ENCODE measurements at regions not wholly inside any gene's neighbourhood (a gene's known extent, or its start where the extent isn't known, plus 50 kb on each side); places are given as distances from the start of the nearest gene placed in this dataset.

GRCh38 chr14:21989090-21989489, 315.5 kb upstream of the OR4E1 start:
- in situ Hi-C loops (cut with MboI): no loop called here
- H3K79me2 ChIP-seq (ENCODE audit: control insufficient read depth, insufficient read depth, low read length): no peaks in the 10 kb centered on the region
- no TSS peak for BruUV-seq (replicated peaks)
- ChIA-PET SMC1A (ENCODE audit: uncharacterized antibody, unreplicated experiment) (interaction anchor here (1.3 kb wide), 1 partner anchor 9 kb away, joined by 3 read pairs; no protein-coding TSS in a partner anchor), RAD21 (ENCODE audit: unreplicated experiment) (no interaction called here), POLR2A (no interaction called here), CTCF (interaction anchor here (0.7 to 6.0 kb wide), 4 partner anchors 12 to 1250 kb away, joined by 3 to 55 read pairs (median 6); no protein-coding TSS in a partner anchor)
- ATAC-seq (no peak), DNase-seq (ENCODE audit: low read depth, low spot score) (no peak), FAIRE-seq (no peak)
- no peaks in the 10 kb centered on the region for H3K27me3 ChIP-seq (replicated peaks in 1 of 2; ENCODE audit: control insufficient read depth in 2 of 2, insufficient read depth in 2 of 2, low read length in 1 of 2)
- H3K9ac ChIP-seq (ENCODE audit: control insufficient read depth, insufficient read depth, low read length): no peak overlapping the region
- H2AFZ ChIP-seq (ENCODE audit: control insufficient read depth, low read depth, low read length): no peak overlapping the region
- no peak overlapping the region for H3K4me2 ChIP-seq (ENCODE audit: control insufficient read depth, insufficient read depth)
- H3K9me3 ChIP-seq (replicated peaks; ENCODE audit: control insufficient read depth, insufficient read depth, low read length): no peaks in the 10 kb centered on the region
- no peaks in the 10 kb centered on the region for H3K4me1 ChIP-seq (ENCODE audit: control insufficient read depth, insufficient read depth, low read length)
- intact Hi-C loops (cut with micrococcal nuclease; ENCODE audit: unreplicated experiment): no loop called here
- no peaks in the 10 kb centered on the region for H4K20me1 ChIP-seq (ENCODE audit: control insufficient read depth, insufficient read depth)
- 70% methylated on average over 7 of the region's 7 CpGs for WGBS (ENCODE audit: insufficient coverage, insufficient replicate concordance, low lambda C conversion rate, missing lambda C conversion rate)
- H3K36me3 ChIP-seq (ENCODE audit: control insufficient read depth in 2 of 2, insufficient read depth in 2 of 2, low read length in 1 of 2): no peaks in the 10 kb centered on the region
- H3K4me3 ChIP-seq: no peak overlapping the region
- TF ChIP-seq SREBF2 (IDR thresholded peaks at IDR 0.05; ENCODE audit: low read length): no peak
- no peak for TF ChIP-seq CBX5 (IDR thresholded peaks at IDR 0.05; ENCODE audit: low read depth)
- no peak for TF ChIP-seq ZBTB4 (CRISPR knock-in tag; IDR thresholded peaks at IDR 0.05)
- TF ChIP-seq SUZ12 (IDR thresholded peaks at IDR 0.05; ENCODE audit: unreplicated experiment): no peak
- H3K27ac ChIP-seq (ENCODE audit: control insufficient read depth, insufficient read depth): no peak overlapping the region

DNA sequence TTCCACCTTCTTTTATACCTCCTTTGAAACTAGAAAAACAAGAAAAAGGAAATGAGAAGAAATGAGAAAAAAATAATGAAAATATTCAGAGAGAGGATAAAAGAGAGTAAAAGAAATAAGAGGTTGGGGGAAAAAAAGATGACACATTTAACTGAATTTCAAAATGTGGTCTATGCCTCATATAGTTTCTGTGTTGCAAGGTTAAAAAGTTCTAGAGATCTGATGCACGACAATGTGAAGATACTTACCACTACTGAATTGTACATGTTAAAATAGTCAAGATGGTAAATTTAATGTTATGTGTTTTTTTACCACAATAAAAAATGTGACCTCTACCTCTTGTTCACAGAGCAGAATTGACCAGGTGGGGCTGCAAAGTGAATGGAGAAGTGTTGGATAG, 314.8 kb upstream of the OR4E1 start:
- in situ Hi-C loops (cut with MboI): no loop called here
- intact Hi-C loops (cut with micrococcal nuclease; ENCODE audit: unreplicated experiment): no loop called here
- SMC1A ChIA-PET (ENCODE audit: uncharacterized antibody, unreplicated experiment): interaction anchor here (1.3 kb wide), 1 partner anchor 9 kb away, joined by 3 read pairs; no protein-coding TSS in a partner anchor
- no peak for TF ChIP-seq CBX3 (IDR thresholded peaks at IDR 0.05; ENCODE audit: borderline replicate concordance, low read depth)
- no peak for TF ChIP-seq PAX8 (IDR thresholded peaks at IDR 0.05)
- no peak for TF ChIP-seq ZNF622 (IDR thresholded peaks at IDR 0.05)
- TF ChIP-seq, protein P1, sequence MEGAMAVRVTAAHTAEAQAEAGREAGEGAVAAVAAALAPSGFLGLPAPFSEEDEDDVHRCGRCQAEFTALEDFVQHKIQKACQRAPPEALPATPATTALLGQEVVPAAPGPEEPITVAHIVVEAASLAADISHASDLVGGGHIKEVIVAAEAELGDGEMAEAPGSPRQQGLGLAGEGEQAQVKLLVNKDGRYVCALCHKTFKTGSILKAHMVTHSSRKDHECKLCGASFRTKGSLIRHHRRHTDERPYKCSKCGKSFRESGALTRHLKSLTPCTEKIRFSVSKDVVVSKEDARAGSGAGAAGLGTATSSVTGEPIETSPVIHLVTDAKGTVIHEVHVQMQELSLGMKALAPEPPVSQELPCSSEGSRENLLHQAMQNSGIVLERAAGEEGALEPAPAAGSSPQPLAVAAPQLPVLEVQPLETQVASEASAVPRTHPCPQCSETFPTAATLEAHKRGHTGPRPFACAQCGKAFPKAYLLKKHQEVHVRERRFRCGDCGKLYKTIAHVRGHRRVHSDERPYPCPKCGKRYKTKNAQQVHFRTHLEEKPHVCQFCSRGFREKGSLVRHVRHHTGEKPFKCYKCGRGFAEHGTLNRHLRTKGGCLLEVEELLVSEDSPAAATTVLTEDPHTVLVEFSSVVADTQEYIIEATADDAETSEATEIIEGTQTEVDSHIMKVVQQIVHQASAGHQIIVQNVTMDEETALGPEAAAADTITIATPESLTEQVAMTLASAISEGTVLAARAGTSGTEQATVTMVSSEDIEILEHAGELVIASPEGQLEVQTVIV (IDR thresholded peaks at IDR 0.05; ENCODE audit: borderline replicate concordance, partially characterized antibody): no peak
- TF ChIP-seq SIX5 (IDR thresholded peaks at IDR 0.05; ENCODE audit: low read depth, low read length, severe bottlenecking): no peak
- TF ChIP-seq MTA3 (IDR thresholded peaks at IDR 0.05; ENCODE audit: borderline replicate concordance, low read length): no peak

More for the DNA sequence above, 314.8 kb upstream of the OR4E1 start:
- no peak overlapping the region for H3K9ac ChIP-seq (ENCODE audit: control insufficient read depth, insufficient read depth, low read length)
- no peaks in the 10 kb centered on the region for H3K27me3 ChIP-seq (replicated peaks in 1 of 2; ENCODE audit: control insufficient read depth in 2 of 2, insufficient read depth in 2 of 2, low read length in 1 of 2)
- WGBS (ENCODE audit: insufficient coverage, insufficient replicate concordance, low lambda C conversion rate, missing lambda C conversion rate): 0% methylated on average over 1 of the region's 1 CpG
- no peak overlapping the region for H3K27ac ChIP-seq (ENCODE audit: control insufficient read depth, insufficient read depth)
- no peaks in the 10 kb centered on the region for H3K9me3 ChIP-seq (replicated peaks; ENCODE audit: control insufficient read depth, insufficient read depth, low read length)
- POLR2A ChIA-PET: no interaction called here
- RAD21 ChIA-PET (ENCODE audit: unreplicated experiment): no interaction called here
- FAIRE-seq (no peak), ATAC-seq (no peak), DNase-seq (ENCODE audit: low read depth, low spot score) (no peak)
- H3K4me2 ChIP-seq (ENCODE audit: control insufficient read depth, insufficient read depth): no peak overlapping the region
- CTCF ChIA-PET: interaction anchor here (0.6 to 6.0 kb wide), 4 partner anchors 8 to 39 kb away, joined by 3 to 55 read pairs (median 3); no protein-coding TSS in a partner anchor
- H2AFZ ChIP-seq (ENCODE audit: control insufficient read depth, low read depth, low read length): no peak overlapping the region
- no peaks in the 10 kb centered on the region for H3K79me2 ChIP-seq (ENCODE audit: control insufficient read depth, insufficient read depth, low read length)
- H3K36me3 ChIP-seq (ENCODE audit: control insufficient read depth in 2 of 2, insufficient read depth in 2 of 2, low read length in 1 of 2): no peaks in the 10 kb centered on the region
- H3K4me3 ChIP-seq: no peak overlapping the region
- no peaks in the 10 kb centered on the region for H3K4me1 ChIP-seq (ENCODE audit: control insufficient read depth, insufficient read depth, low read length)
- H4K20me1 ChIP-seq (ENCODE audit: control insufficient read depth, insufficient read depth): no peaks in the 10 kb centered on the region
- no TSS peak for BruUV-seq (replicated peaks)
